Erythroblast (primary cell): ENCODE measurements at regions not wholly inside any gene's neighbourhood (a gene's known extent, or its start where the extent isn't known, plus 50 kb on each side); places are given as distances from the start of the nearest gene placed in this dataset.
"Not testable (repeated sequence)": the region's sequence is repeated elsewhere in the genome, so short reads cannot be mapped to it uniquely, and the experiment has no call there.

ENCODE experiments used
- DNase-seq, 2 experiments: peaks; one replicate each; lab custom pipeline; 2025; lab: John Stamatoyannopoulos, UW
- GATA1 ChIP-seq: IDR thresholded peaks from 2 replicates; pipeline ENCODE4 v1.6.1; 2011; ENCODE audit warnings: low read depth, mild to moderate bottlenecking, control low read depth, low read length, moderate library complexity
- POLR2A ChIP-seq: IDR thresholded peaks from 2 replicates; pipeline ENCODE4 v1.6.1; 2011; ENCODE audit warnings: mild to moderate bottlenecking, low read length

GRCh38 chr2:117027646-117028045, 786.8 kb upstream of the DDX18 start:
- TF ChIP-seq POLR2A (no peak), GATA1 (no peak)
- no peak for DNase-seq

- not testable (repeated sequence) for DNase-seq
Observed at GRCh38 chr2:117028708-117029107, 785.8 kb upstream of the DDX18 start.

- DNase-seq, result no peak
- TF ChIP-seq GATA1 (no peak), POLR2A (no peak)
Observed at GRCh38 chr2:117055499-117056375, 758.8 kb upstream of the DDX18 start.

GRCh38 chr2:117056376-117056748, 758.1 kb upstream of the DDX18 start:
- TF ChIP-seq GATA1, result no peak
- TF ChIP-seq POLR2A, result no peak
- DNase-seq, result no peak

GRCh38 chr2:117057016-117057415, 757.5 kb upstream of the DDX18 start:
- no peak for TF ChIP-seq GATA1
- TF ChIP-seq POLR2A, result no peak
- DNase-seq, result no peak

GRCh38 chr2:117058366-117058765, 756.1 kb upstream of the DDX18 start:
- no peak for DNase-seq
- no peak for TF ChIP-seq GATA1
- TF ChIP-seq POLR2A, result no peak

- TF ChIP-seq GATA1 (no peak), POLR2A (no peak)
- no peak for DNase-seq
Observed at GRCh38 chr2:117064021-117064420, 750.5 kb upstream of the DDX18 start.

- DNase-seq, result no peak
- TF ChIP-seq GATA1 (no peak), POLR2A (no peak)
Observed at GRCh38 chr2:117065912-117066311, 748.6 kb upstream of the DDX18 start.

GRCh38 chr2:117067900-117068299, 746.6 kb upstream of the DDX18 start:
- TF ChIP-seq GATA1, result no peak
- TF ChIP-seq POLR2A, result no peak
- no peak for DNase-seq

GRCh38 chr2:117068371-117068770, 746.1 kb upstream of the DDX18 start:
- DNase-seq, result no peak
- TF ChIP-seq GATA1, result no peak
- no peak for TF ChIP-seq POLR2A

- TF ChIP-seq GATA1, result no peak
- no peak for TF ChIP-seq POLR2A
- no peak for DNase-seq
Observed at GRCh38 chr2:117071556-117072102, 742.9 kb upstream of the DDX18 start.

GRCh38 chr2:117074756-117075155, 739.7 kb upstream of the DDX18 start:
- no peak for TF ChIP-seq POLR2A
- TF ChIP-seq GATA1, result no peak
- DNase-seq, result no peak

GRCh38 chr2:117085256-117085655, 729.2 kb upstream of the DDX18 start:
- no peak for DNase-seq
- no peak for TF ChIP-seq POLR2A
- TF ChIP-seq GATA1, result no peak

GRCh38 chr2:117085737-117086136, 728.8 kb upstream of the DDX18 start:
- TF ChIP-seq POLR2A (no peak), GATA1 (no peak)
- DNase-seq, result no peak

GRCh38 chr2:117086174-117086942, 728.1 kb upstream of the DDX18 start:
- no peak for DNase-seq
- TF ChIP-seq POLR2A (no peak), GATA1 (no peak)

GRCh38 chr2:117086943-117087250, 727.6 kb upstream of the DDX18 start:
- no peak for TF ChIP-seq POLR2A
- no peak for TF ChIP-seq GATA1
- no peak for DNase-seq
